Endothelial cell of umbilical vein (primary cell): ENCODE measurements at regions not wholly inside any gene's neighbourhood (a gene's known extent, or its start where the extent isn't known, plus 50 kb on each side); places are given as distances from the start of the nearest gene placed in this dataset.

Experiments used
- EZH2 ChIP-seq: IDR thresholded peaks from 2 replicates; pipeline ENCODE4 v1.6.1; 2012; ENCODE audit warnings: borderline replicate concordance, low read depth, mild to moderate bottlenecking, moderate library complexity, low read length, inconsistent platforms; ENCODE audit not compliant: severe bottlenecking
- POLR2A ChIP-seq: IDR thresholded peaks from 2 replicates; pipeline ENCODE4 v1.6.1; 2012; ENCODE audit warnings: low read depth, mild to moderate bottlenecking, control low read depth, low read length
- TF ChIP-seq, protein P1 (sequence below), 2 donors: IDR thresholded peaks; 1 replicate in 1 of 2; 2 replicates in 1 of 2; pipeline ENCODE4 v1.5.1; 2011; ENCODE audit warnings: low read length in 2 of 2, mild to moderate bottlenecking in 2 of 2, moderate library complexity in 2 of 2, control low read depth in 1 of 2, inconsistent platforms in 1 of 2, low read depth in 1 of 2; ENCODE audit not compliant: insufficient read depth in 1 of 2; ENCODE audit errors: extremely low read depth in 1 of 2

DNA sequence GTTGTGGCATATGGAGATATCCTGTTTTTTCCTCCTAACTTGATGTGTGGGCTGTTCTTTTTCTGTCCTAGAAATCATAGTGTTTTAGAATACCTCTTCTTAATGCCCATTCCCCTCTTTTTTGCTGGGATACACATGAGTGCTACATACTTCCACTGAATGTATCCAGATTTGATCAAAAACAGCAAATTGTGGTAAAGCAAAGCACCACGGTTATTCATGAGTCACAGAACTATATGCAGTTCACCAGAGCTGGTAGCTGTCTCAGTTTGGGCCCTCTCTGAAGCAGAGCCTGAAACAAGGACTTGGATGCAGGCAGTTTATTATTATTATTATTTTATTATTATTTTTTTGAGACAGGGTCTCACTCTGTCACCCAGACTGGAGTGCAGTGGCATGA is 69.9 kb upstream of the CTLA4 start:
- TF ChIP-seq, protein P1, sequence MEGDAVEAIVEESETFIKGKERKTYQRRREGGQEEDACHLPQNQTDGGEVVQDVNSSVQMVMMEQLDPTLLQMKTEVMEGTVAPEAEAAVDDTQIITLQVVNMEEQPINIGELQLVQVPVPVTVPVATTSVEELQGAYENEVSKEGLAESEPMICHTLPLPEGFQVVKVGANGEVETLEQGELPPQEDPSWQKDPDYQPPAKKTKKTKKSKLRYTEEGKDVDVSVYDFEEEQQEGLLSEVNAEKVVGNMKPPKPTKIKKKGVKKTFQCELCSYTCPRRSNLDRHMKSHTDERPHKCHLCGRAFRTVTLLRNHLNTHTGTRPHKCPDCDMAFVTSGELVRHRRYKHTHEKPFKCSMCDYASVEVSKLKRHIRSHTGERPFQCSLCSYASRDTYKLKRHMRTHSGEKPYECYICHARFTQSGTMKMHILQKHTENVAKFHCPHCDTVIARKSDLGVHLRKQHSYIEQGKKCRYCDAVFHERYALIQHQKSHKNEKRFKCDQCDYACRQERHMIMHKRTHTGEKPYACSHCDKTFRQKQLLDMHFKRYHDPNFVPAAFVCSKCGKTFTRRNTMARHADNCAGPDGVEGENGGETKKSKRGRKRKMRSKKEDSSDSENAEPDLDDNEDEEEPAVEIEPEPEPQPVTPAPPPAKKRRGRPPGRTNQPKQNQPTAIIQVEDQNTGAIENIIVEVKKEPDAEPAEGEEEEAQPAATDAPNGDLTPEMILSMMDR (IDR thresholded peaks at IDR 0.05; ENCODE audit: extremely low read depth in 1 of 2, insufficient read depth in 1 of 2, low read depth in 1 of 2, low read length in 2 of 2), result no peak
- TF ChIP-seq EZH2 (no peak), POLR2A (no peak)
